WTC11 (cell line): ENCODE measurements at regions not wholly inside any gene's neighbourhood (a gene's known extent, or its start where the extent isn't known, plus 50 kb on each side); places are given as distances from the start of the nearest gene placed in this dataset.

Experiments
- ATAC-seq: fragments of 200-7000 bp; cut with Tn5 transposase; 2 replicates; pipeline ENCODE4 v1.10.0; 2021; ENCODE audit warnings: mild to moderate bottlenecking, moderate library complexity
- CTCF ChIA-PET: fragments of 300-600 bp; sonication (Branson Sonifier 250); formaldehyde crosslinking; loops from one replicate; lab custom pipeline; 2021; ENCODE audit warnings: antibody characterized with exemption; lab: Charles Lee
- POLR2A ChIA-PET: fragments of 350-600 bp; sonication (Branson Sonifier 250); formaldehyde crosslinking; loops from one replicate; lab custom pipeline; 2021; ENCODE audit warnings: antibody characterized with exemption; lab: Charles Lee
- DNase-seq: peaks from one replicate; pipeline ENCODE4 v3.0.0; 2021; ENCODE audit warnings: low spot score
- H3K27ac Mint-ChIP-seq: 2 replicates; pipeline ENCODE4 v1.8.0; 2021; ENCODE audit warnings: mixed read lengths
- H3K27me3 Mint-ChIP-seq: 2 replicates; pipeline ENCODE4 v1.8.0; 2021; ENCODE audit warnings: low read depth, mild to moderate bottlenecking, moderate library complexity, mixed read lengths
- H3K36me3 Mint-ChIP-seq: 2 replicates; pipeline ENCODE4 v1.8.0; 2021; ENCODE audit warnings: mixed read lengths
- H3K4me1 Mint-ChIP-seq: 2 replicates; pipeline ENCODE4 v1.8.0; 2022; ENCODE audit warnings: mixed read lengths
- H3K4me3 Mint-ChIP-seq: 2 replicates; pipeline ENCODE4 v1.8.0; 2021; ENCODE audit warnings: mild to moderate bottlenecking, moderate library complexity, mixed read lengths
- H3K9me3 Mint-ChIP-seq: 2 replicates; pipeline ENCODE4 v1.8.0; 2021; ENCODE audit warnings: mixed read lengths
- ARID4B ChIP-seq: sonication (generic); formaldehyde crosslinking; IDR thresholded peaks from 2 replicates; pipeline ENCODE4 v1.8.0; 2023; ENCODE audit warnings: missing genetic modification reagents, mild to moderate bottlenecking, borderline replicate concordance
- CBFB ChIP-seq: sonication (generic); formaldehyde crosslinking; IDR thresholded peaks from 2 replicates; pipeline ENCODE4 v1.8.1; 2022; ENCODE audit warnings: mild to moderate bottlenecking, low read depth, missing genetic modification reagents
- CREB1 ChIP-seq: sonication (generic); formaldehyde crosslinking; IDR thresholded peaks from 2 replicates; pipeline ENCODE4 v1.8.0; 2023; ENCODE audit warnings: mild to moderate bottlenecking, missing genetic modification reagents
- CREM ChIP-seq: sonication (generic); formaldehyde crosslinking; IDR thresholded peaks from 2 replicates; pipeline ENCODE4 v1.8.1; 2022; ENCODE audit warnings: mild to moderate bottlenecking, missing genetic modification reagents, moderate library complexity
- ELF4 ChIP-seq: sonication (generic); formaldehyde crosslinking; IDR thresholded peaks from 2 replicates; pipeline ENCODE4 v1.8.1; 2022; ENCODE audit warnings: low read depth, mild to moderate bottlenecking, moderate library complexity, missing genetic modification reagents
- FOXP4 ChIP-seq: sonication (generic); formaldehyde crosslinking; IDR thresholded peaks from 2 replicates; pipeline ENCODE4 v1.8.0; 2022; ENCODE audit warnings: mild to moderate bottlenecking, missing genetic modification reagents
- GABPB1 ChIP-seq: sonication (generic); formaldehyde crosslinking; IDR thresholded peaks from 2 replicates; pipeline ENCODE4 v1.8.1; 2023; ENCODE audit warnings: mild to moderate bottlenecking, missing genetic modification reagents
- JAZF1 ChIP-seq: fragments of 250-450 bp; sonication (Bioruptor Pico); IDR thresholded peaks from 2 replicates; pipeline ENCODE4 v1.9.0; 2021; ENCODE audit warnings: moderate library complexity, mild to moderate bottlenecking, inconsistent platforms
- NFATC4 ChIP-seq: fragments of 250-450 bp; sonication (Bioruptor Pico); IDR thresholded peaks from 2 replicates; pipeline ENCODE4 v1.9.0; 2021; ENCODE audit warnings: mild to moderate bottlenecking
- PRDM15 ChIP-seq: sonication (generic); formaldehyde crosslinking; IDR thresholded peaks from 2 replicates; pipeline ENCODE4 v1.8.0; 2022; ENCODE audit warnings: missing genetic modification reagents
- RELA ChIP-seq: sonication (generic); formaldehyde crosslinking; IDR thresholded peaks from 2 replicates; pipeline ENCODE4 v1.8.1; 2022; ENCODE audit warnings: missing genetic modification reagents, mild to moderate bottlenecking, borderline replicate concordance
- TCF7 ChIP-seq: sonication (generic); formaldehyde crosslinking; IDR thresholded peaks from 2 replicates; pipeline ENCODE4 v1.8.0; 2022; ENCODE audit warnings: mild to moderate bottlenecking, low read depth, missing genetic modification reagents, moderate library complexity
- TP53 ChIP-seq: sonication (generic); formaldehyde crosslinking; IDR thresholded peaks from 2 replicates; pipeline ENCODE4 v1.8.1; 2023; ENCODE audit warnings: mild to moderate bottlenecking, missing genetic modification reagents
- USF1 ChIP-seq: sonication (generic); formaldehyde crosslinking; IDR thresholded peaks from 2 replicates; pipeline ENCODE4 v1.8.0; 2022; ENCODE audit warnings: mild to moderate bottlenecking, missing genetic modification reagents
- USF2 ChIP-seq: sonication (generic); formaldehyde crosslinking; IDR thresholded peaks from 2 replicates; pipeline ENCODE4 v1.8.1; 2023; ENCODE audit warnings: mild to moderate bottlenecking, missing genetic modification reagents, moderate library complexity
- ZNF219 ChIP-seq: sonication (generic); formaldehyde crosslinking; IDR thresholded peaks from 2 replicates; pipeline ENCODE4 v1.8.0; 2023; ENCODE audit warnings: missing genetic modification reagents, mild to moderate bottlenecking, borderline replicate concordance
- ZNF423 ChIP-seq: fragments of 250-450 bp; sonication (Bioruptor Pico); IDR thresholded peaks from 2 replicates; pipeline ENCODE4 v2.1.2; 2022; ENCODE audit warnings: mild to moderate bottlenecking, moderate library complexity
- TF ChIP-seq, protein P1 (sequence below): sonication (generic); formaldehyde crosslinking; IDR thresholded peaks from 2 replicates; pipeline ENCODE4 v1.8.1; 2023; ENCODE audit warnings: mild to moderate bottlenecking, moderate library complexity, missing genetic modification reagents
- TF ChIP-seq, protein P2 (sequence below): sonication (generic); formaldehyde crosslinking; conservative IDR thresholded peaks from 2 replicates; pipeline ENCODE4 v1.8.1; 2022; ENCODE audit warnings: mild to moderate bottlenecking, missing genetic modification reagents

- TF ChIP-seq ARID4B (CRISPR knock-in tag) (no peak), CREB1 (CRISPR knock-in tag) (no peak), TCF7 (CRISPR knock-in tag) (no peak), FOXP4 (CRISPR knock-in tag) (no peak), GABPB1 (CRISPR knock-in tag) (no peak), CBFB (CRISPR knock-in tag) (no peak), CREM (CRISPR knock-in tag) (no peak), TP53 (CRISPR knock-in tag) (no peak), PRDM15 (no peak)
- ChIA-PET POLR2A (no interaction called here), CTCF (interaction anchor here (0.9 to 1.4 kb wide), 2 partner anchors 12 to 19 kb away, joined by 3 to 7 read pairs; no protein-coding TSS in a partner anchor)
- no peak for DNase-seq
- H3K4me3 Mint-ChIP-seq: no peak overlapping the region
- ATAC-seq: no peak
- no peaks in the 10 kb centered on the region for H3K9me3 Mint-ChIP-seq
- H3K27ac Mint-ChIP-seq: no peak overlapping the region
- peaks cover 19% of the 10 kb centered on the region for H3K4me1 Mint-ChIP-seq
- H3K36me3 Mint-ChIP-seq: no peaks in the 10 kb centered on the region
- H3K27me3 Mint-ChIP-seq: no peaks in the 10 kb centered on the region
Measured at GRCh38 chr2:53442093-53442492, 325.5 kb upstream of the CHAC2 start.

- peaks cover 47% of the 10 kb centered on the region for H3K4me1 Mint-ChIP-seq
Measured at GRCh38 chr2:53438692-53439091, 328.9 kb upstream of the CHAC2 start.

More at GRCh38 chr2:53438692-53439091, 328.9 kb upstream of the CHAC2 start:
- no peak overlapping the region for H3K27ac Mint-ChIP-seq
- no peaks in the 10 kb centered on the region for H3K27me3 Mint-ChIP-seq
- ChIA-PET POLR2A (no interaction called here), CTCF (no interaction called here)
- H3K9me3 Mint-ChIP-seq: no peaks in the 10 kb centered on the region
- ATAC-seq (no peak), DNase-seq (no peak)
- no peak overlapping the region for H3K4me3 Mint-ChIP-seq
- H3K36me3 Mint-ChIP-seq: no peaks in the 10 kb centered on the region
- TF ChIP-seq, protein P1, sequence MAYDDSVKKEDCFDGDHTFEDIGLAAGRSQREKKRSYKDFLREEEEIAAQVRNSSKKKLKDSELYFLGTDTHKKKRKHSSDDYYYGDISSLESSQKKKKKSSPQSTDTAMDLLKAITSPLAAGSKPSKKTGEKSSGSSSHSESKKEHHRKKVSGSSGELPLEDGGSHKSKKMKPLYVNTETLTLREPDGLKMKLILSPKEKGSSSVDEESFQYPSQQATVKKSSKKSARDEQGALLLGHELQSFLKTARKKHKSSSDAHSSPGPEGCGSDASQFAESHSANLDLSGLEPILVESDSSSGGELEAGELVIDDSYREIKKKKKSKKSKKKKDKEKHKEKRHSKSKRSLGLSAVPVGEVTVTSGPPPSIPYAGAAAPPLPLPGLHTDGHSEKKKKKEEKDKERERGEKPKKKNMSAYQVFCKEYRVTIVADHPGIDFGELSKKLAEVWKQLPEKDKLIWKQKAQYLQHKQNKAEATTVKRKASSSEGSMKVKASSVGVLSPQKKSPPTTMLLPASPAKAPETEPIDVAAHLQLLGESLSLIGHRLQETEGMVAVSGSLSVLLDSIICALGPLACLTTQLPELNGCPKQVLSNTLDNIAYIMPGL: no peak
- no peak for TF ChIP-seq JAZF1 (CRISPR knock-in tag)
- TF ChIP-seq USF1 (CRISPR knock-in tag): no peak
- TF ChIP-seq ZNF219: no peak
- TF ChIP-seq ZNF423 (CRISPR knock-in tag): no peak
- no peak for TF ChIP-seq RELA (CRISPR knock-in tag)
- no peak for TF ChIP-seq ELF4
- TF ChIP-seq USF2 (CRISPR knock-in tag): no peak
- TF ChIP-seq, protein P2, sequence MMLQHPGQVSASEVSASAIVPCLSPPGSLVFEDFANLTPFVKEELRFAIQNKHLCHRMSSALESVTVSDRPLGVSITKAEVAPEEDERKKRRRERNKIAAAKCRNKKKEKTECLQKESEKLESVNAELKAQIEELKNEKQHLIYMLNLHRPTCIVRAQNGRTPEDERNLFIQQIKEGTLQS: no peak
- TF ChIP-seq NFATC4 (CRISPR knock-in tag): no peak
